Nephron progenitor cell (in vitro differentiated cells): ENCODE measurements at regions not wholly inside any gene's neighbourhood (a gene's known extent, or its start where the extent isn't known, plus 50 kb on each side); places are given as distances from the start of the nearest gene placed in this dataset.

ENCODE experiments used
- DNase-seq: peaks from one replicate; pipeline ENCODE4 v3.0.0; 2021
- H3K27ac Mint-ChIP-seq: 2 replicates; pipeline ENCODE4 v1.8.0; 2021; ENCODE audit warnings: mild to moderate bottlenecking, moderate library complexity, mixed read lengths
- H3K27me3 Mint-ChIP-seq: 2 replicates; pipeline ENCODE4 v1.8.0; 2021; ENCODE audit warnings: mild to moderate bottlenecking, low read depth, mixed read lengths; ENCODE audit not compliant: poor library complexity
- H3K36me3 Mint-ChIP-seq: 2 replicates; pipeline ENCODE4 v1.8.0; 2021; ENCODE audit warnings: low read depth, mixed read lengths
- H3K4me1 Mint-ChIP-seq: 2 replicates; pipeline ENCODE4 v1.8.0; 2021; ENCODE audit warnings: mixed read lengths
- H3K4me3 Mint-ChIP-seq: 2 replicates; pipeline ENCODE4 v1.8.0; 2021; ENCODE audit warnings: mild to moderate bottlenecking, moderate library complexity, mixed read lengths
- H3K9me3 Mint-ChIP-seq: 2 replicates; pipeline ENCODE4 v1.8.0; 2021; ENCODE audit warnings: mild to moderate bottlenecking, moderate library complexity, mixed read lengths
- CTCF ChIP-seq: fragments of 200-600 bp; sonication (generic); IDR thresholded peaks from 2 replicates; pipeline ENCODE4 v1.5.0; 2021; ENCODE audit warnings: antibody characterized with exemption

GRCh38 chr14:30085943-30086342 is 158.3 kb upstream of the PRKD1 start:
- H3K27ac Mint-ChIP-seq, result no peak overlapping the region
- H3K4me3 Mint-ChIP-seq, result no peak overlapping the region
- DNase-seq, result no peak
- no peak for TF ChIP-seq CTCF
- peaks cover 31% of the 10 kb centered on the region for H3K9me3 Mint-ChIP-seq
- no peaks in the 10 kb centered on the region for H3K36me3 Mint-ChIP-seq
- H3K4me1 Mint-ChIP-seq, result no peaks in the 10 kb centered on the region
- no peaks in the 10 kb centered on the region for H3K27me3 Mint-ChIP-seq

- no peak overlapping the region for H3K4me3 Mint-ChIP-seq
- DNase-seq, result no peak
- no peaks in the 10 kb centered on the region for H3K27me3 Mint-ChIP-seq
- H3K9me3 Mint-ChIP-seq, result peaks cover 56% of the 10 kb centered on the region
- no peaks in the 10 kb centered on the region for H3K4me1 Mint-ChIP-seq
- no peak overlapping the region for H3K27ac Mint-ChIP-seq
- no peaks in the 10 kb centered on the region for H3K36me3 Mint-ChIP-seq
- no peak for TF ChIP-seq CTCF
Observed at GRCh38 chr14:30088620-30089019, 161.0 kb upstream of the PRKD1 start.

GRCh38 chr14:30108975-30109700 is 181.5 kb upstream of the PRKD1 start:
- no peaks in the 10 kb centered on the region for H3K4me1 Mint-ChIP-seq
- no peaks in the 10 kb centered on the region for H3K27me3 Mint-ChIP-seq
- H3K4me3 Mint-ChIP-seq, result no peak overlapping the region
- H3K36me3 Mint-ChIP-seq, result no peaks in the 10 kb centered on the region
- no peak for TF ChIP-seq CTCF
- no peak for DNase-seq
- peaks cover 13% of the 10 kb centered on the region for H3K9me3 Mint-ChIP-seq
- H3K27ac Mint-ChIP-seq, result no peak overlapping the region

- no peak overlapping the region for H3K27ac Mint-ChIP-seq
- no peaks in the 10 kb centered on the region for H3K4me1 Mint-ChIP-seq
- no peaks in the 10 kb centered on the region for H3K27me3 Mint-ChIP-seq
- no peak overlapping the region for H3K4me3 Mint-ChIP-seq
- H3K36me3 Mint-ChIP-seq, result no peaks in the 10 kb centered on the region
- TF ChIP-seq CTCF, result no peak
- DNase-seq, result no peak
- H3K9me3 Mint-ChIP-seq, result no peaks in the 10 kb centered on the region
Observed at GRCh38 chr14:30114051-30114450, 186.4 kb upstream of the PRKD1 start.

GRCh38 chr14:30115756-30116155 is 188.1 kb upstream of the PRKD1 start:
- H3K36me3 Mint-ChIP-seq, result no peaks in the 10 kb centered on the region
- no peaks in the 10 kb centered on the region for H3K27me3 Mint-ChIP-seq
- no peak for DNase-seq
- TF ChIP-seq CTCF, result no peak
- no peak overlapping the region for H3K4me3 Mint-ChIP-seq
- H3K4me1 Mint-ChIP-seq, result no peaks in the 10 kb centered on the region
- no peak overlapping the region for H3K27ac Mint-ChIP-seq
- H3K9me3 Mint-ChIP-seq, result no peaks in the 10 kb centered on the region

GRCh38 chr14:30118992-30119640 is 191.5 kb upstream of the PRKD1 start:
- Mint-ChIP-seq H3K4me1 (no peaks in the 10 kb centered on the region), H3K27ac (no peak overlapping the region), H3K36me3 (no peaks in the 10 kb centered on the region), H3K9me3 (no peaks in the 10 kb centered on the region), H3K4me3 (no peak overlapping the region), H3K27me3 (no peaks in the 10 kb centered on the region)
- DNase-seq, result no peak
- TF ChIP-seq CTCF, result no peak
